ENCODE measurements at regions not wholly inside any gene's neighbourhood (a gene's known extent, or its start where the extent isn't known, plus 50 kb on each side); places are given as distances from the start of the nearest gene placed in this dataset.

DNA sequence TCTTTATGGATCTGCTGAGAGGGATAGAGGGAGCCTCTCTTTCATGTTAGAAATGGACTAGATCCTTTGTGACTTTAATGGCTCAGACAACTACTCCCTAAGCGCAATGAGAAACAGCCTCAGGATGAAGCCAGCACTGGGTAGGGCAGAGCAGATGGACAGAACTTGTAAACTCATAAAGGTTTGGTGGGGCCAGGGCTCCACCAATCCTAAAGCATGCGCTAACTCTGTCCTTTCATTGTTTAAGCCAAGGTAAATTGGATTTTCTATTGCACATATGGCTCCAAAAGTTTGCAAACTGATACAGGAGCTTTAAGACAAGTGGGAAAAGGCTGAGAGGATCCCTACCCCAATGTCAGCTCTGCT lies 178.1 kb upstream of the MEOX2 start:
- DNase-seq (ENCODE audit: low spot score) (no peak), ATAC-seq (no peak)
- Histone ChIP-seq H4K20me1 (replicated peaks; ENCODE audit: insufficient read depth) (no peaks in the 10 kb centered on the region), H3K36me3 (ENCODE audit: insufficient read depth) (no peaks in the 10 kb centered on the region), H3K4me2 (no peak overlapping the region), H3K4me3 (no peak overlapping the region), H3K4me1 (ENCODE audit: insufficient read depth) (peaks cover 13% of the 10 kb centered on the region; the same call in 1 of the 2 replicates), H3K79me2 (replicated peaks; ENCODE audit: insufficient read depth) (no peaks in the 10 kb centered on the region), H3K27me3 (ENCODE audit: insufficient read depth) (no peaks in the 10 kb centered on the region), H2AFZ (peak overlapping the region; percentile 44), H3F3A (replicated peaks; ENCODE audit: low read depth) (no peaks in the 10 kb centered on the region), H3K9me2 (ENCODE audit: insufficient read depth) (peaks cover 6% of the 10 kb centered on the region; the same call in 1 of the 2 replicates), H3K27ac (ENCODE audit: low read depth) (no peak overlapping the region)
- Mint-ChIP-seq H3K27ac (no peak overlapping the region), H3K4me3 (no peak overlapping the region), H3K4me1 (peaks cover 7% of the 10 kb centered on the region), H3K36me3 (ENCODE audit: low read depth) (no peaks in the 10 kb centered on the region), H3K27me3 (ENCODE audit: insufficient read depth, low read depth, poor library complexity) (no peaks in the 10 kb centered on the region), H3K9me3 (no peaks in the 10 kb centered on the region; the same call in 2 of the 3 replicates)
- no peak for TF ChIP-seq JUNB (IDR thresholded peaks at IDR 0.05; ENCODE audit: unreplicated experiment)
- no peak for TF ChIP-seq POLR2AphosphoS5 (IDR thresholded peaks at IDR 0.05; ENCODE audit: low read depth)
- TF ChIP-seq, protein P1, sequence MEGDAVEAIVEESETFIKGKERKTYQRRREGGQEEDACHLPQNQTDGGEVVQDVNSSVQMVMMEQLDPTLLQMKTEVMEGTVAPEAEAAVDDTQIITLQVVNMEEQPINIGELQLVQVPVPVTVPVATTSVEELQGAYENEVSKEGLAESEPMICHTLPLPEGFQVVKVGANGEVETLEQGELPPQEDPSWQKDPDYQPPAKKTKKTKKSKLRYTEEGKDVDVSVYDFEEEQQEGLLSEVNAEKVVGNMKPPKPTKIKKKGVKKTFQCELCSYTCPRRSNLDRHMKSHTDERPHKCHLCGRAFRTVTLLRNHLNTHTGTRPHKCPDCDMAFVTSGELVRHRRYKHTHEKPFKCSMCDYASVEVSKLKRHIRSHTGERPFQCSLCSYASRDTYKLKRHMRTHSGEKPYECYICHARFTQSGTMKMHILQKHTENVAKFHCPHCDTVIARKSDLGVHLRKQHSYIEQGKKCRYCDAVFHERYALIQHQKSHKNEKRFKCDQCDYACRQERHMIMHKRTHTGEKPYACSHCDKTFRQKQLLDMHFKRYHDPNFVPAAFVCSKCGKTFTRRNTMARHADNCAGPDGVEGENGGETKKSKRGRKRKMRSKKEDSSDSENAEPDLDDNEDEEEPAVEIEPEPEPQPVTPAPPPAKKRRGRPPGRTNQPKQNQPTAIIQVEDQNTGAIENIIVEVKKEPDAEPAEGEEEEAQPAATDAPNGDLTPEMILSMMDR (conservative IDR thresholded peaks at IDR 0.05; ENCODE audit: low read depth in 2 of 2): no peak
- TF ChIP-seq NANOG (IDR thresholded peaks at IDR 0.05; ENCODE audit: borderline replicate concordance): no peak
- TF ChIP-seq, protein P2, sequence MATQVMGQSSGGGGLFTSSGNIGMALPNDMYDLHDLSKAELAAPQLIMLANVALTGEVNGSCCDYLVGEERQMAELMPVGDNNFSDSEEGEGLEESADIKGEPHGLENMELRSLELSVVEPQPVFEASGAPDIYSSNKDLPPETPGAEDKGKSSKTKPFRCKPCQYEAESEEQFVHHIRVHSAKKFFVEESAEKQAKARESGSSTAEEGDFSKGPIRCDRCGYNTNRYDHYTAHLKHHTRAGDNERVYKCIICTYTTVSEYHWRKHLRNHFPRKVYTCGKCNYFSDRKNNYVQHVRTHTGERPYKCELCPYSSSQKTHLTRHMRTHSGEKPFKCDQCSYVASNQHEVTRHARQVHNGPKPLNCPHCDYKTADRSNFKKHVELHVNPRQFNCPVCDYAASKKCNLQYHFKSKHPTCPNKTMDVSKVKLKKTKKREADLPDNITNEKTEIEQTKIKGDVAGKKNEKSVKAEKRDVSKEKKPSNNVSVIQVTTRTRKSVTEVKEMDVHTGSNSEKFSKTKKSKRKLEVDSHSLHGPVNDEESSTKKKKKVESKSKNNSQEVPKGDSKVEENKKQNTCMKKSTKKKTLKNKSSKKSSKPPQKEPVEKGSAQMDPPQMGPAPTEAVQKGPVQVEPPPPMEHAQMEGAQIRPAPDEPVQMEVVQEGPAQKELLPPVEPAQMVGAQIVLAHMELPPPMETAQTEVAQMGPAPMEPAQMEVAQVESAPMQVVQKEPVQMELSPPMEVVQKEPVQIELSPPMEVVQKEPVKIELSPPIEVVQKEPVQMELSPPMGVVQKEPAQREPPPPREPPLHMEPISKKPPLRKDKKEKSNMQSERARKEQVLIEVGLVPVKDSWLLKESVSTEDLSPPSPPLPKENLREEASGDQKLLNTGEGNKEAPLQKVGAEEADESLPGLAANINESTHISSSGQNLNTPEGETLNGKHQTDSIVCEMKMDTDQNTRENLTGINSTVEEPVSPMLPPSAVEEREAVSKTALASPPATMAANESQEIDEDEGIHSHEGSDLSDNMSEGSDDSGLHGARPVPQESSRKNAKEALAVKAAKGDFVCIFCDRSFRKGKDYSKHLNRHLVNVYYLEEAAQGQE (IDR thresholded peaks at IDR 0.05; ENCODE audit: unreplicated experiment): no peak
- no peak for TF ChIP-seq ZNF331 (CRISPR knock-in tag; IDR thresholded peaks at IDR 0.05; ENCODE audit: low read depth)
- TF ChIP-seq ZNF114 (CRISPR knock-in tag; IDR thresholded peaks at IDR 0.05): no peak
- TF ChIP-seq ETS1 (IDR thresholded peaks at IDR 0.05): no peak
- TF ChIP-seq ZNF462 (CRISPR knock-in tag; IDR thresholded peaks at IDR 0.05): no peak
- no peak for TF ChIP-seq EZH2phosphoT487 (IDR thresholded peaks at IDR 0.05; ENCODE audit: unreplicated experiment)
- TF ChIP-seq CREB1 (CRISPR knock-in tag; IDR thresholded peaks at IDR 0.05; ENCODE audit: low read depth): no peak
- TF ChIP-seq EZH2 (IDR thresholded peaks at IDR 0.05; ENCODE audit: low read depth, unreplicated experiment): no peak
- TF ChIP-seq STAT1 (IDR thresholded peaks at IDR 0.05; ENCODE audit: unreplicated experiment): no peak

Measured in GM23338 (cell line).